Stimulated activated CD4-positive, alpha-beta T cell treated with anti-CD3 and anti-CD28 coated beads, Interleukin-4, amount 100 ng/mL, for 1 hour (primary cell): ENCODE measurements at regions not wholly inside any gene's neighbourhood (a gene's known extent, or its start where the extent isn't known, plus 50 kb on each side); places are given as distances from the start of the nearest gene placed in this dataset.
"Not testable (repeated sequence)": the region's sequence is repeated elsewhere in the genome, so short reads cannot be mapped to it uniquely, and the experiment has no call there.

Experiments used
- DNase-seq: peaks from one replicate; pipeline ENCODE4 v3.0.0-alpha.2; 2020

GRCh38 chr10:109379186-109379585, 544.1 kb downstream of the XPNPEP1 start:
- DNase-seq, result no peak

DNA sequence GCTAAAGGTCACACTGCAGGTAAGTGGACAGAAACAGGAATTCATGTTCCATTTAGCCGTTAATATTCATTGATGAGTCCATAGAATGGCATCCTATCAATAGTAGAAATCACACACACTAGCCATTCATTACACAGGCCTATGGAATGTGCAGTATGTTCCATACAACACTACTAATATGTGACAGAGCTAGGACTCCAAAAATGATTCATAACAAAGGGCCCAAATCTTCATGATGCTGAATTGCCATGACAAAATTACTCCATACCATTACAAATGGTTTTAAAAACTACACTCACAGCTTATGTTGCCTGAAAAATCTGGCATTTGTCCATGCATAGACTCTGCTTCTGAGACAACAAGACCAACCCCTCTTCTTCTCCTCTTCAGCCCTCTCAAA, 549.1 kb downstream of the XPNPEP1 start:
- no peak for DNase-seq

DNA sequence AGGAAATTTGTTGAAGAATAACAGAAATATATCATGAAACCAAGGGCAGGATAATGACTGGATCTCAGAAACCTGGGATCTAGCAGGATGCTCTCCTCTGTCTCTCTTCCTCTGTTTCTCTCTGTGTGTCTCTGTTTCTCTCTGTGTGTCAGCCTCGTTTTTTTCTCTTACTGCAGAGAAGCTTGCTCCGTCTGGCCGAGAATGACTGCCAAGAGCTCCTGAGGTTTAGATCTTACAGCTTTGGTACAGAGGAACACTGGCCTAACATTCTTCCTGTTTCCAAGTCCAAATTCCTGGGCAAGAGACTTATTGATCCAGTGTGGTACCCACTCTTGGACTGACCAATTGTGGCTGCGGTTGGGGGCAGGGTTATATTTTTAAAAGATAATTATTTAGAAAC, 564.0 kb downstream of the XPNPEP1 start:
- no peak for DNase-seq

- DNase-seq, result no peak
Observed at GRCh38 chr10:109358325-109358724, 565.0 kb downstream of the XPNPEP1 start.

DNA sequence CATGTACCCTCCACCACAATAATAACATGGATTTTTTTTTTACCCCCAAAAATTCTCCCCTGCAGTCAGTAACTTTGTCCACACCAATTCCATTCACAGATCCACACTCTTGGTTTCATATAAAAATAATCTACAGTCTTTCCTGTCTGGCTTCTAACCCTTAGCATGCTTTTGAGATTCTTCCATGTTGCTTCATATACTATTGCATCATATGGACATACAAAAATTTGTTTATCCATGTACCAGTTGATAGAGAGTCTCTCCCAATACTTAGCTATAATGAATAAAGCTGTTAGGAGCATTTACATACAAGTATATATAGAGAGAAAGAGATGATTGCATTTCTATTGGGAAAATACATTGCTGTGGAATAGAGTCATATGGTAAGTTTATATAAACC, 575.0 kb downstream of the XPNPEP1 start:
- DNase-seq, result no peak

GRCh38 chr10:109343293-109343692, 580.0 kb downstream of the XPNPEP1 start:
- DNase-seq, result no peak

DNA sequence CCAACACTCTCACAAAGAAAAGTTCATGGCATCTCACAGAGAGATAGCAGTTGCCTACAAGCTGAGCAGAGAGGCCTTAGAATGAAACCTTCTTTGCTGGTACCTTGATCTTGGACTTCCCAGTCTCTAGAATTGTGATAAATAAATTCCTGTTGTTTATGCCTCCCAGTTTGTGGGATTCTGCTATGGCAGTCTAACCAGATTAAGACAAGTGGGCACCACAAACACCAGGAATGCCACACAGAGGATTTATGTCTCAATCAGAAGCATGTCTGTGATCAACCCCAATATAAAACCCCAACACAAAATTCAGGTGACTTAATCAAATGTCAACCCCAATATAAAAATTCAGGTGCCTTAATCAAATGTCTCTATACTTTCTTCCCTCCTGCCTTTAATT, 581.3 kb downstream of the XPNPEP1 start:
- no peak for DNase-seq

DNA sequence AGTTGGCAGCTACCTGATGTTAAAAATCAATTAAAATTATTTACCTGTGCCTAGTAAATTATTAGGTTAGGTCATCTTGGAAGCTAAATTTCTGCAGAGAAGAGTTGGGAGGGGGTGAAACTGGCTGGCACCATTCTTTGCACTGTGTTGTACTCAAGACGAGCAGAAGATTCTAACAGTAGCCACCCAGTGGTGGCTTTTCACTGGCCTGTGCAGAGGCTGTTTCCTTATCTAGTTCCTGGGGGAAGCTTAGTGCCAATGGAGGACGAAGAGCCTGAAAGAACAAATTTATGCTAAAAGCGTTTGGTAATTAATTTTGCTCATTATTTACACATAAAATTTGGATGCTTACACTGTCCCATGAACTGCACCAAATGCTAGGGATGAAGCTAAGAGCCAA, 595.3 kb downstream of the XPNPEP1 start:
- no peak for DNase-seq

DNA sequence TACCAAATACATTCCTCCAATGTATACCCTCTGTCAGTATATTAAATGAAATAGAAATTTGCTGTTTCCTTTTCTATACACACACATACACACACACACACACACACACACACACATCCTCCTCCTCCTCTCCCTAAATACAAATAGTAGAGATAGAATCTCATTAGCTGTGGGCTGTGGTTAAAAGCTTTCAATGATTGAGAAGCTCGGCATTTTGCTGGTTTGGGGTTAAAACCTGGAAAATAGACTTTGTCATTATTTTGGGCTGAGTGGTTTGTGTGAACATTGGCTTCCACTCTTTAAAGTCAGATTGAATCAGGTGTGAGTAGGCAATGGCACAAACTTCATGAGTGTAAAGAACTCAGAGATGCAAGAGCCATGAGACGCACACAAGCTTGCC, 596.0 kb downstream of the XPNPEP1 start:
- no peak for DNase-seq

DNA sequence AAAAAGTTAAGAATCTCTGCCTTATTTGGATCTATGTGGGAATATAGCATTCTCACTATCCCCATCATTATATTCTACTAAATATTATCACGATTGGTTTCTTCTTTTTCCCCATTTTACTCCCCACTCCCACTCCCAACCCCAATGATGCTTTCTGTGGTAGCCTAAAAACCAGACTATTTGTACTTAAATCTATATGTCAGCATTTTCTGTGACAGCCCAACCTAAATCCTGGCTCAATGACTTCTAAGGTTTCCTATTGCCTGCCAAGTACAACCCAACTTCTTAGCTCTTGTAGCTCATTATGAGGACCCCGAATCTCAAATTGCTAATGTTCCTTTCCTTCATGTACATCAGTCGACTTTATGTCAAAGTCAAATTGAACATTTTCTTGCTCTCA, 598.6 kb downstream of the XPNPEP1 start:
- no peak for DNase-seq

DNA sequence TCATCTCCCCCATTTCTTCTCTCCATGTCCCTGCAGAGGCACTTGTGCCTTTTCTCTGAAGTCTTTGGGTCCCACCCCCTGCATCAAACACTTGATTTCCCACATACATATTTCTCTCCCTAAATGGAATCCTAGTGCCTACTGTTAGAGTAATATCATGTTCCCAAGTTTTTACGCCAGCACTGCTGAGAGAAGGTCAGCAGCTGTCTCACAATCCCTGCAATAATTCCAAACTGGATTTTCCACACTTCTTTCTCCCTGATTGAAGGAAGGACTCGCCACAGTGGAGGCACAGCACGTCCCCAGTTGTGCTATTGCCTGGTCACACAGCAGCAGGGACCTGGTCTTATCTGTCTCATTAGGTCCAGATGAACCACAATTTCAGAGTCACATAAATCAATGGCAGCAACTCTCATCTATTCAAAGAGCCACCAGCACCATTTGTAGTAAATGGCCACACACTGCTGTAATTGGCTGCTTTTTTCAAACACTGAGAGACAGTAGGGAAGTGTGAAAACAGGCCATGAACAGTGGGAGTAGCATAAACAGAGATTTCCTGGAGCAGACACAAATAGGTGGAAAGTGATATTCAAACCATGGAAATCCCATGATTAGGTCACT, 605.5 kb downstream of the XPNPEP1 start:
- DNase-seq, result no peak

- DNase-seq, result not testable (repeated sequence)
Observed at GRCh38 chr10:109314016-109314415, 609.3 kb downstream of the XPNPEP1 start.

DNA sequence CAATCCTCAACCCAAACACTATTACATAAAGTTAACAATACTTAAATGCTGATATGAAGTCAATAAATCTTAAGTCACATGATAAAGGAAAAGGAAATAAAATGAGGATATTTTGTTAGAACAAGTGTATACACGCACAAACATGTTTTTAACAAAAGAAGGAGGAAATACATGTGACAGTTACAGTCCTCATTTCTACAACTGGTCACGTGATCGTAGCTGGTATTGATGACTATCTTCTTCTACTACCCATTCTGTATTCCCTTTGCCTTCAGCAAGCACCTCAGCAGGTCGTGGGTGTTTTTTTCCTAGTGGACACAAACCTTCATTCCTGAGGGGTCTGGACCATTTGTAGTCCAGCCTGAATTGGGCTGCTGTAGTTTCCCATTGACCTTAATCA, 610.8 kb downstream of the XPNPEP1 start:
- not testable (repeated sequence) for DNase-seq

- DNase-seq, result no peak
Observed at GRCh38 chr10:109308971-109309370, 614.3 kb downstream of the XPNPEP1 start.

DNA sequence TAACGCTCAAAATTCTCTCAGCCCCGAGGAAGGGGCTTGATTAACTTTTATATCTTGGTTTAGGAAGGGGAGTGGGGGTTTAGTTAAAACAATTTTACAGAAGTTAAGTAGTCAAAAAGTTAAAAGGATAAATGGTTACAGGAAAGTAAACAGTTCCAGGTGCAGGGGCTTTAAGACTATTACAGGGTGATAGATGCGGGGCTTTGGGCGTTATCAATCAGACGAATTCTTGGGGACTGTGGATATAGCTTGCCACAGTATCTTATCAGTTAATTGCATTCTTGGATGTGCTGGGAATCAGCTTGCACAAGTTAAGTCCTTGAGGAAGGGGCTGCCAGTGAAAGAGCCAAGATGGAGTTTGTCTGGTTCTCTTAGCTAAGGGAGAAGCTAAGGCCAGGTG, 616.2 kb downstream of the XPNPEP1 start:
- not testable (repeated sequence) for DNase-seq

DNA sequence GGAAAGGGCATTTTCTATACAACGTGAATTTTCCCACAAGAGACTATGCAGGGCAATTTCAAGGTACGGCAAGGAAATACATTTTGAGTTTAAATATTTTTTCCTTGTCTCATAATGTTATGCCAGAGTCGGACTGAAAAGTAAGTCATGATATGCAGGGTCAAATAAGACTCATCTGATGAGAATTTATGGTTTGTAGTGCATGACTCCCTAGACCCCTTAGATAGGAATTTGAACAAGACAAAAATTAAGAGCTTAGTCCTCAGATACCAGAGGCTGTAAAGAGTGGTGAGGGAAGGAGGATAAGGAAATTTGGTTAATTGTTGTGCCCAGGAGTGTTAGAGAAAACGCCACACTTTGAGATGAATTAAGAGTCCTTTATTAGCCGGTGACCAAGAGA, 616.6 kb downstream of the XPNPEP1 start:
- DNase-seq, result no peak

- DNase-seq, result no peak
Observed at GRCh38 chr10:109287858-109288257, 635.5 kb downstream of the XPNPEP1 start.

GRCh38 chr10:109282510-109282909, 640.8 kb downstream of the XPNPEP1 start:
- no peak for DNase-seq

DNA sequence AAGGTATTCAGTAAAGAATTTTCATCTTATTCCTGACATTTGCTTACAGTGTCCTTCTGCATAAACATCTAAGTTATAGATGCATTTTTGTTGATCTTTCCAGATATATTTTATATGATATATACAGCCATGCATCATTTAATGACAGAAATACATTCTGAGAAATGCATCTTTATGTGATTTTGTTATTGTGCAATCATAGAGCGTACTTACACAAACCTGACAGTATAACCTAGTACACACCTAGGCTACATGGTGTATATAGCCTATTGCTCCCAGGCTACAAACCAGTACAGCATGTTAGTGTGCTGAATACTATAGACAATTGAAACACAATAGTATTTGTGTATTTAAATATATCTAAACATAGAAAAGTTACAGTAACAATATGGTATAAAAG, 642.0 kb downstream of the XPNPEP1 start:
- no peak for DNase-seq

- DNase-seq, result no peak
Observed at GRCh38 chr10:109280837-109281236, 642.5 kb downstream of the XPNPEP1 start.

- DNase-seq, result no peak
Observed at GRCh38 chr10:109277456-109277855, 645.9 kb downstream of the XPNPEP1 start.

DNA sequence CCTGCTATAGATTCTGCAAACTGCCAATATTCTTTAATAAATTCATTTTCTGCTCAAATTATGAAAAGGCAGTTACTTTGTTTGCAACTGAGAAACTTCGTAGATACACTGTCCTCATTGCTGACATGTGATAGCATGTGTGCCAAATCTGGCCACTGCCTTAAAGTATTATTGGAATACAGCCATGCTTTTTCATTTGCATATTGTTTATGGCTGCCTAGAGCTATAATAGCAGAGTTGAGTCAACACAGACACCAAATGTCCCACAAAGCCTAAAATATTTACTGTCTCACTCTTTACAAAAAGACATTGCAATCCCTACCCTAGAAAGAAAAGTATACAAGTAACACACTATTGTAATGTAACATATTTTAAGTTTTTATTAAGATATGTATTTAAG, 647.4 kb downstream of the XPNPEP1 start:
- DNase-seq, result no peak

DNA sequence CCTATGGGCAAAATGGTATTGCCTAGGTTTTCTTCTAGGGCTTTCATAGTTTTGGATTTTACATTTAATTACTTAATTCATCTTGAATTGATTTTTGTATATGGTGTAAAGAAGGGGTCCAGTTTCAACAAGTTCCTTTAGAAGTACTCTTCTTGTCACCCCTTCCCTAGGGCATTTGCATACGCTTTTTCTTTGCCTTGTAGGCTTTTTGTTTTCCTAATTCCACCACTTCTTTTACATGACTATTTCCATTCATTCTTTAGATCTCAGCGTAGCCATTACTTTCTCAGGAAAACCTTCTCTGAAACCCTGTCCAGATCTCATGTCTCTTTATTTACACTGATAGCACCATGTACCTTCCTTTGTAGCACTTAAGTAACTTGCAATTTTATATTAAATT, 648.6 kb downstream of the XPNPEP1 start:
- DNase-seq, result no peak

DNA sequence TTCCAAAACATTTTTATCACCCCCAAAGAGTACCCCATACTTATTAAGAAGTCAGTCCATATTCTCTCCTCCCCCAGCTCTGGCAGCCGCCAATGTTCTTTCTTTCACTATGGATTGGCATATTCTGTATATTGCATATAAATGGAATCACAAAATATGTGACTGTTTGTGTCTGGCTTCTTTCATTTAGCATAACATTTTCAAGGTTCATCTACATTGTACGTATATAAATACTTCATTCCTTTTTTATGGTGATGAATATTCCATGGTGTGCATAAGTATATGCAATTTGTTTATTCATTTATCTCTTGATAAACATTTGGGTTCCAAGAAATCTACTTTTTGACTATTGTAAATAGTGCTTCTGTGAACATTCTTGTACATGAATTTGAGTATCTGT, 653.1 kb downstream of the XPNPEP1 start:
- DNase-seq, result no peak

DNA sequence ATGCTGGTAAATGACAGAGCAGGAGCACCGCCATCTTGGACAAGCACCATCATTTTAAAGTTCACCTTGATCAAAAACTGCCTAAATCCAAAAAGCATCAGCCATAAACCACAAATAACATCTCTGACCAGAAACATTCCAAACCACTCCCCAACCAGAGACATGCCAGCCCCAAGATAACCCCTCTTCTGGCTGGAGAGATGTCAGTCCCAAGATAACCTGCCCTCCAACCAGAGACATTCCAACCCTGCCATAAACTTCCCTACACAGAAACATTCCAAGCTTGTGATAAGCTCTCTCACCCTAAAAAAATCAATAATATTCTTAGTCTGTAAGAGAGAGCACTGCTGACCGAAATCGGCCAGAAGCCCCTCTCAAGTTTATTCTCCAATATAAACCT, 659.3 kb downstream of the XPNPEP1 start:
- no peak for DNase-seq

DNA sequence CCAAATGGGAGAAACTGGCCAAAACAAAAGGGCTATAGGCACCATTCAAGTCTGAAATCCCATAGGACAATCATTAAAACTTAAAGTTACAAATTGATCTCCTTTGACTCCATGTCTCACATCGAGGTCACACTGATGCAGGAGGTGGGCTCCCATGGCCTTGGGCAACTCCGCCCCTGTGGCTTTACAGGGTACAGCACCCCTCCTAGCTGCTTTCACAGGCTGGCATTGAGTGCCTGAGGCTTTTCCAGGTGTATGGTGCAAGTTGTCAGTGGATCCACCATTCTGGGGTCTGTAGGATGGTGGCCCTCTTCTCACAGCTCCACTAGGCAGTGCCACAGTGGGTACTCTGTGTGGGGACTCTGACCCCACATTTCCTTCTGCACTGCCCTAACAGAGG, 662.1 kb downstream of the XPNPEP1 start:
- no peak for DNase-seq
